DOHH2 (cell line): ENCODE measurements at regions not wholly inside any gene's neighbourhood (a gene's known extent, or its start where the extent isn't known, plus 50 kb on each side); places are given as distances from the start of the nearest gene placed in this dataset.

Experiments
- H3F3A ChIP-seq: fragments of 200-600 bp; sonication (generic), shearing (Covaris generic); 2 replicates; pipeline ENCODE4 v1.6.0; 2016; ENCODE audit warnings: antibody characterized with exemption, mild to moderate bottlenecking; ENCODE audit not compliant: control insufficient read depth, insufficient read depth
- H3K27ac ChIP-seq: fragments of 200-600 bp; sonication (generic); 2 replicates; pipeline ENCODE4 v1.5.1; 2014; ENCODE audit warnings: low read depth, mild to moderate bottlenecking, low read length, moderate library complexity
- H3K27me3 ChIP-seq: fragments of 200-600 bp; sonication (generic); 2 replicates; pipeline ENCODE4 v1.6.1; 2014; ENCODE audit warnings: mild to moderate bottlenecking, low read length, mixed read lengths; ENCODE audit not compliant: control insufficient read depth
- H3K36me3 ChIP-seq: fragments of 200-600 bp; sonication (generic); 2 replicates; pipeline ENCODE4 v1.6.1; 2014; ENCODE audit warnings: mild to moderate bottlenecking, low read length, moderate library complexity, mixed read lengths; ENCODE audit not compliant: control insufficient read depth
- H3K4me1 ChIP-seq: fragments of 200-600 bp; sonication (generic); 2 replicates; pipeline ENCODE4 v1.6.1; 2014; ENCODE audit warnings: mild to moderate bottlenecking, low read length, mixed read lengths; ENCODE audit not compliant: control insufficient read depth
- H3K4me2 ChIP-seq: fragments of 200-600 bp; sonication (generic); 2 replicates; pipeline ENCODE4 v1.6.0; 2014; ENCODE audit warnings: mild to moderate bottlenecking, low read length, moderate library complexity
- H3K4me3 ChIP-seq: fragments of 200-600 bp; sonication (generic); 2 replicates; pipeline ENCODE4 v1.5.1; 2014; ENCODE audit warnings: mild to moderate bottlenecking, low read length, mixed read lengths
- H3K79me2 ChIP-seq: fragments of 200-600 bp; sonication (generic); 2 replicates; pipeline ENCODE4 v1.6.1; 2014; ENCODE audit warnings: mild to moderate bottlenecking, low read length, mixed read lengths; ENCODE audit not compliant: control insufficient read depth
- H3K9me2 ChIP-seq: fragments of 200-600 bp; sonication (generic); replicated peaks from 2 replicates; pipeline ENCODE4 v1.6.1; 2014; ENCODE audit warnings: mild to moderate bottlenecking, low read length, mixed read lengths; ENCODE audit not compliant: control insufficient read depth
- H3K9me3 ChIP-seq: fragments of 200-600 bp; sonication (generic); 2 replicates; pipeline ENCODE4 v1.6.1; 2014; ENCODE audit warnings: antibody characterized with exemption, low read length, mixed read lengths; ENCODE audit not compliant: control insufficient read depth, insufficient read depth
- H4K20me1 ChIP-seq: fragments of 200-600 bp; sonication (generic); 2 replicates; pipeline ENCODE4 v1.6.0; 2014; ENCODE audit warnings: low read depth, mild to moderate bottlenecking, antibody characterized with exemption, low read length, moderate library complexity; ENCODE audit not compliant: control insufficient read depth, insufficient read depth
- EZH2phosphoT487 ChIP-seq: fragments of 200-600 bp; sonication (generic); IDR thresholded peaks from 2 replicates; pipeline ENCODE4 v1.6.1; 2017; ENCODE audit warnings: borderline replicate concordance, mild to moderate bottlenecking, antibody characterized with exemption, low read length, moderate library complexity, mixed read lengths
- TF ChIP-seq, protein P1 (sequence below): fragments of 200-600 bp; sonication (generic); IDR thresholded peaks from one replicate; pipeline ENCODE4 v1.5.1; 2014; ENCODE audit warnings: antibody characterized with exemption, mild to moderate bottlenecking, low read depth, low read length; ENCODE audit not compliant: poor library complexity, severe bottlenecking

DNA sequence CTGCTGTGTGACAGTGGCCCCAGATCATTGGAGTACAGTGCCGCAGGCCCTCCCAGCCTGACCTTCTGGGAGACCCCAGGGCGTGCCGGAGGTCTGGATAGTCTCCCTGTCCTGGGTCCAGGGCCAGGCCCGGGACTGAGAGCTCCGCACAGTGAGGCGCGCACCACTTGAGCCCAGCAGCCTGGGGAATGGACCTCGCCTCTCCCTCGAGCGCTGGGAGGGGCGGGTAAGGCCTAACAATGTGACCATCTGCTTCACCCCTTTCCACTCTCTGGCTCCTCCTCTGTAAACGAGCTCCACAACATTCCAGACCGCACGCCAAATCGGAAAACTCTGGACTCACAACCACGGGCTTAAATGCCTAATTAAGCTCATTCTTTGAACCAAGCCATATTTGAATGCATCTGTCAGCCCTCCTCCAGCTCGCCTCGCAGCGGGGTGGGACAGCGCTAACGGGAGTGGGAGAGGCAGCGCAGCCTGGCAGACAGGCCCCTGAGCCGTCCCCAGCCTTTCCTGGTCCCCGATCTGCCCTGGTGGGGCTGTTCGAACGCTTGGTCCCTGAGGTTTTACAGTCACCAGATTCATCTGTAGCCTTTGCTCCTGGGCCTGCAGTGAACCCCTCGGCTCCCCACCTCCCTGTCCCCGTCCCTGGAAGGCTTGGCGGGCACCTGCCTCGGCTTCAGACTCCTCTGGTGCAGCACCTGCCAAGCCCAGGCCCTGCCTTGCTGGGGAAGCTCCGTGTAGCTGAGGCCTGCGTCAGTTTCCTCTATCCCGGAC is 120.7 kb upstream of the VSTM2B start:
- H3K79me2 ChIP-seq = no peaks in the 10 kb centered on the region
- H3K36me3 ChIP-seq = no peaks in the 10 kb centered on the region
- H3F3A ChIP-seq = no peaks in the 10 kb centered on the region
- no peaks in the 10 kb centered on the region for H3K9me3 ChIP-seq
- H3K4me3 ChIP-seq = no peak overlapping the region
- no peaks in the 10 kb centered on the region for H4K20me1 ChIP-seq
- no peaks in the 10 kb centered on the region for H3K9me2 ChIP-seq
- H3K27me3 ChIP-seq = no peaks in the 10 kb centered on the region
- no peak overlapping the region for H3K4me2 ChIP-seq
- no peaks in the 10 kb centered on the region for H3K4me1 ChIP-seq
- TF ChIP-seq EZH2phosphoT487 = no peak
- TF ChIP-seq, protein P1, sequence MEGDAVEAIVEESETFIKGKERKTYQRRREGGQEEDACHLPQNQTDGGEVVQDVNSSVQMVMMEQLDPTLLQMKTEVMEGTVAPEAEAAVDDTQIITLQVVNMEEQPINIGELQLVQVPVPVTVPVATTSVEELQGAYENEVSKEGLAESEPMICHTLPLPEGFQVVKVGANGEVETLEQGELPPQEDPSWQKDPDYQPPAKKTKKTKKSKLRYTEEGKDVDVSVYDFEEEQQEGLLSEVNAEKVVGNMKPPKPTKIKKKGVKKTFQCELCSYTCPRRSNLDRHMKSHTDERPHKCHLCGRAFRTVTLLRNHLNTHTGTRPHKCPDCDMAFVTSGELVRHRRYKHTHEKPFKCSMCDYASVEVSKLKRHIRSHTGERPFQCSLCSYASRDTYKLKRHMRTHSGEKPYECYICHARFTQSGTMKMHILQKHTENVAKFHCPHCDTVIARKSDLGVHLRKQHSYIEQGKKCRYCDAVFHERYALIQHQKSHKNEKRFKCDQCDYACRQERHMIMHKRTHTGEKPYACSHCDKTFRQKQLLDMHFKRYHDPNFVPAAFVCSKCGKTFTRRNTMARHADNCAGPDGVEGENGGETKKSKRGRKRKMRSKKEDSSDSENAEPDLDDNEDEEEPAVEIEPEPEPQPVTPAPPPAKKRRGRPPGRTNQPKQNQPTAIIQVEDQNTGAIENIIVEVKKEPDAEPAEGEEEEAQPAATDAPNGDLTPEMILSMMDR = no peak
- no peak overlapping the region for H3K27ac ChIP-seq

DNA sequence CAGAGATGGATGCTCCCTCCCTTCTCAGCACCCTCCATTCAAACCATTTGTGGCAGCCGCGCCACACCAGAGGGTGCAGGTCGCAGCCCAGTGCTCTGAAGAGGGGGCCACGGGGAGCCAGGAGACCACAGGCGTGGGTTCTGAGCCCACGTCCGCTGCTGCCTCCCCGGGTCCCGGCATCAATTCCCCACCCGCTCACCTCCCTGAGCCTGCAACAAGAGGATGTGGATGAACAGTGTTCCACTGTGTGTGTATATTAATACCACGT is 120.1 kb upstream of the VSTM2B start:
- H3K4me3 ChIP-seq = no peak overlapping the region
- TF ChIP-seq, protein P1 = no peak
- no peak for TF ChIP-seq EZH2phosphoT487
- H3K9me2 ChIP-seq = no peaks in the 10 kb centered on the region
- no peak overlapping the region for H3K4me2 ChIP-seq
- H4K20me1 ChIP-seq = no peaks in the 10 kb centered on the region
- no peak overlapping the region for H3K27ac ChIP-seq
- no peaks in the 10 kb centered on the region for H3K4me1 ChIP-seq
- no peaks in the 10 kb centered on the region for H3K36me3 ChIP-seq
- H3F3A ChIP-seq = no peaks in the 10 kb centered on the region
- H3K9me3 ChIP-seq = no peaks in the 10 kb centered on the region
- no peaks in the 10 kb centered on the region for H3K79me2 ChIP-seq
- no peaks in the 10 kb centered on the region for H3K27me3 ChIP-seq

DNA sequence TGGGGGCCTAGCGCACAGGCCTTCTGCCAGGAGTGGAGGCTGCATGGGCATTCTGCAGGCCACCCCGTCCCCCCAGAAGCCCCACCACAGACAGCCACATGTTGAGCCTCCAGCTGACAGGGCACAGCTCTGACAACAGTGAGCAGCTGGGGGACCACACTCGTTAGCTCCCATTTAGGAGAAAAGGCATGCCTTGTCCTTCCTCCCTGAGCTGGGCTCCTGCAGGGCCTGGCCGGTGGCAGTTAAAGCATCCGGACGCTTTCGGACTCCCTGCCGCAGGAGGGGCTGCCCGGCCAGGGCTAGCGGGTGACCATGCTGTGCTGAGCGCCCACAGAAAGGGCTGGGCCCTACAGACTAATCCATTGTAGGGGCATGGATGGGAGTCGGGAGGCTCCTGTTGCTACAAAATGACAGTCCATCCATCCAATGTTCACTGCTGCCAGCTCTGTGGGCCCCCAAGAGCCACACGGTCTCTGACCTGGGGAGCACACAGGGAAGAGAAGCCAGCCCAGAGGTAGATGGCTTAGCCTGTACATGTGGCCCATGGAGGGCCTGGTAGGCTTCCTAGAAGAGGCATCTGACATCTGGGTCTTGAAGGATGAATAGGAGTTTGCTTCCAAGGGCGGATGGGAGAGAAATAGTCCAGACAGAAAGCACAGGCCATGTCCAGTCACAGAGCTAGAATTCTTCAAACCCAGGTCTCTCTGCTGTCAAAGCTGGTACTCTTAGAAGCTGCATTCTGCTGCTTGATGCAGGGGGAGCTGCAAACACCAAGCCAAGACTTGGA is 116.5 kb upstream of the VSTM2B start:
- Histone ChIP-seq H4K20me1 (no peaks in the 10 kb centered on the region), H3K27ac (no peak overlapping the region), H3K4me2 (no peak overlapping the region), H3K36me3 (no peaks in the 10 kb centered on the region), H3K27me3 (no peaks in the 10 kb centered on the region), H3K79me2 (no peaks in the 10 kb centered on the region), H3K9me3 (no peaks in the 10 kb centered on the region), H3K9me2 (no peaks in the 10 kb centered on the region), H3K4me1 (no peaks in the 10 kb centered on the region), H3K4me3 (no peak overlapping the region), H3F3A (no peaks in the 10 kb centered on the region)
- TF ChIP-seq, protein P1 = no peak
- no peak for TF ChIP-seq EZH2phosphoT487
